DND-41 (cell line): ENCODE measurements at regions not wholly inside any gene's neighbourhood (a gene's known extent, or its start where the extent isn't known, plus 50 kb on each side); places are given as distances from the start of the nearest gene placed in this dataset.

Source experiments
- CTCF ChIP-seq: IDR thresholded peaks from 2 replicates; pipeline ENCODE4 v1.5.1; 2012; ENCODE audit warnings: borderline replicate concordance, low read length, moderate library complexity, mild to moderate bottlenecking; ENCODE audit not compliant: poor library complexity, severe bottlenecking; ENCODE audit errors: extremely low read depth
- EZH2 ChIP-seq: IDR thresholded peaks from 3 replicates; pipeline ENCODE4 v1.6.1; 2012; ENCODE audit warnings: borderline replicate concordance, low read depth, mild to moderate bottlenecking, moderate library complexity, low read length, inconsistent platforms; ENCODE audit not compliant: severe bottlenecking

GRCh38 chr4:32226204-32226603 lies 1506.0 kb downstream of the PCDH7 start:
- no peak for TF ChIP-seq CTCF
- no peak for TF ChIP-seq EZH2
